Testis (tissue), 2 donors: ENCODE measurements at regions not wholly inside any gene's neighbourhood (a gene's known extent, or its start where the extent isn't known, plus 50 kb on each side); places are given as distances from the start of the nearest gene placed in this dataset.

Experiments
- DNase-seq: peaks from one replicate; pipeline ENCODE4 v3.0.0-alpha.2; 2019
- H3K27ac ChIP-seq, 2 donors: fragments of 200-600 bp; sonication (generic); one replicate each; pipeline ENCODE4 v1.5.1; 2019
- H3K27me3 ChIP-seq: fragments of 200-600 bp; sonication (generic); one replicate; pipeline ENCODE4 v1.5.1; 2019
- H3K36me3 ChIP-seq: fragments of 200-600 bp; sonication (generic); one replicate; pipeline ENCODE4 v1.5.1; 2017; ENCODE audit warnings: low read depth; ENCODE audit errors: missing control alignments
- H3K4me1 ChIP-seq: fragments of 200-600 bp; sonication (generic); one replicate; pipeline ENCODE4 v1.5.1; 2019
- H3K4me3 ChIP-seq, 2 donors: fragments of 200-600 bp; sonication (generic); one replicate each; pipeline ENCODE4 v1.5.1; 2017 to 2019
- H3K9me3 ChIP-seq: fragments of 200-600 bp; sonication (generic); one replicate; pipeline ENCODE4 v1.5.1; 2017
- POLR2A ChIP-seq: fragments of 450-650 bp; IDR thresholded peaks from one replicate; pipeline ENCODE4 v1.6.1; 2017; ENCODE audit warnings: antibody characterized with exemption, mild to moderate bottlenecking, moderate library complexity
- WGBS, 2 donors: methylation state at CpG; one replicate each; pipeline ENCODE4 v1.1.5; 2018; 5-methylcytosine and 5-hydroxymethylcytosine counted together
- intact Hi-C: fragments of 100-400 bp; cut with DNase I; formaldehyde crosslinking; loops from one replicate; pipeline ENCODE4 v1.15.1; 2023; ENCODE audit warnings: low total_unique reads
- TF ChIP-seq, protein P1 (sequence below), 3 experiments: fragments of 450-650 bp in 2 of 3; fragments of 200-600 bp in 1 of 3; sonication (generic) in 1 of 3; IDR thresholded peaks; one replicate each; pipeline ENCODE4 v1.5.1; 2016 to 2019; ENCODE audit warnings: antibody characterized with exemption in 3 of 3, mild to moderate bottlenecking in 2 of 3, moderate library complexity in 1 of 3

- Histone ChIP-seq H3K4me3 (no peak overlapping the region), H3K4me1 (no peaks in the 10 kb centered on the region), H3K9me3 (no peaks in the 10 kb centered on the region), H3K36me3 (no peaks in the 10 kb centered on the region), H3K27me3 (no peaks in the 10 kb centered on the region), H3K27ac (no peak overlapping the region)
- 66 to 67% methylated on average over 2 of the region's 2 CpGs for WGBS, 2 donors
- no peak for TF ChIP-seq POLR2A
- TF ChIP-seq, protein P1, sequence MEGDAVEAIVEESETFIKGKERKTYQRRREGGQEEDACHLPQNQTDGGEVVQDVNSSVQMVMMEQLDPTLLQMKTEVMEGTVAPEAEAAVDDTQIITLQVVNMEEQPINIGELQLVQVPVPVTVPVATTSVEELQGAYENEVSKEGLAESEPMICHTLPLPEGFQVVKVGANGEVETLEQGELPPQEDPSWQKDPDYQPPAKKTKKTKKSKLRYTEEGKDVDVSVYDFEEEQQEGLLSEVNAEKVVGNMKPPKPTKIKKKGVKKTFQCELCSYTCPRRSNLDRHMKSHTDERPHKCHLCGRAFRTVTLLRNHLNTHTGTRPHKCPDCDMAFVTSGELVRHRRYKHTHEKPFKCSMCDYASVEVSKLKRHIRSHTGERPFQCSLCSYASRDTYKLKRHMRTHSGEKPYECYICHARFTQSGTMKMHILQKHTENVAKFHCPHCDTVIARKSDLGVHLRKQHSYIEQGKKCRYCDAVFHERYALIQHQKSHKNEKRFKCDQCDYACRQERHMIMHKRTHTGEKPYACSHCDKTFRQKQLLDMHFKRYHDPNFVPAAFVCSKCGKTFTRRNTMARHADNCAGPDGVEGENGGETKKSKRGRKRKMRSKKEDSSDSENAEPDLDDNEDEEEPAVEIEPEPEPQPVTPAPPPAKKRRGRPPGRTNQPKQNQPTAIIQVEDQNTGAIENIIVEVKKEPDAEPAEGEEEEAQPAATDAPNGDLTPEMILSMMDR (IDR thresholded peaks at IDR 0.05): no peak
- intact Hi-C loops: no loop called here
- DNase-seq: no peak
Measured at GRCh38 chr4:29013341-29013740, 1706.8 kb upstream of the PCDH7 start.

DNA sequence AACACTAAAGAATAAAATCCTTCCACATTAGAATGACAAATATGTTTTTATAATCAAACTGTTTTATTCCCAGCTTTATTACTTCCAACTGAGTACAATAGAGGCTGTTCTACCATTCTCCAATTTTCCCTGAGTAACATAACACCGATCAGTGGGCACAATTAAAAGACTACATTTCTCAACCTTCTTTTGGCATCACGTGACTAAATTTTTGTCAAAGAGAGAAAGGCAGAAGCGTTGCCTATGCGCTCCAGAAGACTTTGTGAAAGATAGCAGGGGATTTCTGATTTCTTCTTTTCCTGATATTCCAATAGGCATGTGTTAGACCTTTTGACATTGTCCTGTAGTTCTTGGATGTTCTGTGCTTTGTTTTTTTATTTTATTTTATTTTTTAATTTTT is 1705.6 kb upstream of the PCDH7 start:
- no peaks in the 10 kb centered on the region for H3K4me1 ChIP-seq
- TF ChIP-seq POLR2A: no peak
- TF ChIP-seq, protein P1 (IDR thresholded peaks at IDR 0.05): no peak
- H3K27me3 ChIP-seq: no peaks in the 10 kb centered on the region
- DNase-seq: no peak
- intact Hi-C loops: no loop called here
- no peaks in the 10 kb centered on the region for H3K9me3 ChIP-seq
- WGBS, 2 donors: 92 to 96% methylated on average over 4 of the region's 4 CpGs
- no peak overlapping the region for H3K27ac ChIP-seq
- no peak overlapping the region for H3K4me3 ChIP-seq
- H3K36me3 ChIP-seq: no peaks in the 10 kb centered on the region

DNA sequence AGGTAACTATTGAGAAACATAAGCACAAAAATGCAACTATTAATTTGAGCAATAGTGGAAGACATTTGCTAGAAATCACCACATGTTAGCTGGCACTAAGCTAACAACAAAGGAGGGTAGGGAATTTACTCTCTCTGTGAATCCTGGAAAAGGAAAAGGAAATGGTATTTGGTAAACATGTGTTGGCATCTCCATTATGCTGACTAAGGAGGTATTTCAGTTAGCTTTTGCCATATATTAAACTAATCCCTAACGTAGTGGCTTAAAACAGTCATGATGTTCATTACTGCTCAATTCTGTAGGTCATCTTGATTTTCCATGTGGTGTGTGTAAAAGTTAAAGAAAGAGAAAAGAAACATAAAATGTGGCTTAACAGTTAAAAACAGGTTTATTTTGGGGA is 1686.5 kb upstream of the PCDH7 start:
- Histone ChIP-seq H3K4me1 (no peaks in the 10 kb centered on the region), H3K27me3 (no peaks in the 10 kb centered on the region), H3K4me3 (no peak overlapping the region), H3K27ac (no peak overlapping the region), H3K36me3 (no peaks in the 10 kb centered on the region), H3K9me3 (no peaks in the 10 kb centered on the region)
- no peak for DNase-seq
- intact Hi-C loops: no loop called here
- TF ChIP-seq POLR2A: no peak
- TF ChIP-seq, protein P1 (IDR thresholded peaks at IDR 0.05): no peak
- 48 to 86% methylated on average over 1 of the region's 1 CpG for WGBS, 2 donors

GRCh38 chr4:29037501-29037900 is 1682.7 kb upstream of the PCDH7 start:
- Histone ChIP-seq H3K36me3 (no peaks in the 10 kb centered on the region), H3K27ac (no peak overlapping the region), H3K4me3 (no peak overlapping the region), H3K9me3 (no peaks in the 10 kb centered on the region), H3K4me1 (no peaks in the 10 kb centered on the region), H3K27me3 (no peaks in the 10 kb centered on the region)
- no peak for TF ChIP-seq POLR2A
- TF ChIP-seq, protein P1 (IDR thresholded peaks at IDR 0.05): no peak
- intact Hi-C loops: no loop called here
- no peak for DNase-seq
- WGBS, 2 donors: 89 to 95% methylated on average over 5 of the region's 5 CpGs

DNA sequence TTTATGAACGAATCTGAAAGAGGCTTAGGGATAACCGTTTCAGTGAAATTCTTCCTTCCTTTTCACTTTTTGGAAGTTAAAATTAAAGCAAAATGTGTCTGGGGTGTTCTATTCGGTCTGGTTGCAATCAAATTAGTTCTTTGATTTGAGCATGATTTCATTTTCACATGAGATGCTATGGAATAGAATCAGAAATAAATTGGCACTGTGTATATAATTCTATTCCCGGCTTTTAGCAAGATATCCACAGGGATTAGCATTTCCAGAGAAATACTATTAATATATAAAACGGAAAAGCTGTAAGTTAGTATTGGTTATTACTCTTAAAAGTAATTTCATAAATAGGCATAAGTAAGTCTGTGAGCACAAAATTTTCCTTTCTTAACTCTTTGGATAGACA is 1676.8 kb upstream of the PCDH7 start:
- no peaks in the 10 kb centered on the region for H3K4me1 ChIP-seq
- no peaks in the 10 kb centered on the region for H3K36me3 ChIP-seq
- WGBS, 2 donors: 83 to 92% methylated on average over 5 of the region's 5 CpGs
- H3K9me3 ChIP-seq: no peaks in the 10 kb centered on the region
- intact Hi-C loops: no loop called here
- TF ChIP-seq, protein P1 (IDR thresholded peaks at IDR 0.05): no peak
- TF ChIP-seq POLR2A: no peak
- no peaks in the 10 kb centered on the region for H3K27me3 ChIP-seq
- H3K27ac ChIP-seq: no peak overlapping the region
- H3K4me3 ChIP-seq: no peak overlapping the region
- DNase-seq: no peak
